ENCODE measurements at regions not wholly inside any gene's neighbourhood (a gene's known extent, or its start where the extent isn't known, plus 50 kb on each side); places are given as distances from the start of the nearest gene placed in this dataset.

DNA sequence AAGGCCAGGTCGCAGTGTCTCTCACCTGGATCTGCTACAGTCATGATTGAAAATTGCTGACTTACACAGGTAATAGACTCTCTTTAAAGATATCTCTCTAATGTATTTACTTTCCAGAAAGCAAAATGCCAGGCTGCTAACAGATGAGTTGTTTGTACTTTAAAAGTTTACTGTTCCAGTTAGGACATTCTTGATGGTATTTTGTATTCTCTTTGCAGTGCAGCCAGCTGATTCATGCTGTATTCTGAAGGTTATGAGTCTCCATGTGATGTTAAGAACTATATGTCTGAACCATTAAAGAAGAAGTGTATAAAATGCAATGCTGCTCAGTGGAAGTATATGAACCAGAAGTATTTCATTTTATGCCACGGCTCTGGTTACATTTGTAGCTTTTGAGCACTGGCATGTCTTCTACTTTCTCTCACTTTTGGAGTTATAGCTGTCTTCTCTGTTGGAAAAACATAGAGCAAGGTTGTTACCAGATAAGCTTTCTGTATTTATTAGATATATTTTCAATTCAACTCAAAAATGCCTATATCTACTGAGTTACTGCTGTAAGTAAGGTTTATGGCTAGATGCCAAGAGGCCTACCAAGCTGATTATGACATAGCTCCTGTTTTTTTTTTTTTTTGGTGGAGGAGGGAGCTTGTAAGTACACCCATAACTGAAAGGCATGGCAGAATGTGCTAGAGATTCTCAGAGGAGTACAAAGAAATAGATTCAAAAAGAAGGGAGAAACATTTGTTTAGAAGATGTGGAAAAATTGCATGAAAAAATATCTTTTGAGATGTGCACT is 130.5 kb upstream of the MAN1A1 start:
- TF ChIP-seq, protein P1, sequence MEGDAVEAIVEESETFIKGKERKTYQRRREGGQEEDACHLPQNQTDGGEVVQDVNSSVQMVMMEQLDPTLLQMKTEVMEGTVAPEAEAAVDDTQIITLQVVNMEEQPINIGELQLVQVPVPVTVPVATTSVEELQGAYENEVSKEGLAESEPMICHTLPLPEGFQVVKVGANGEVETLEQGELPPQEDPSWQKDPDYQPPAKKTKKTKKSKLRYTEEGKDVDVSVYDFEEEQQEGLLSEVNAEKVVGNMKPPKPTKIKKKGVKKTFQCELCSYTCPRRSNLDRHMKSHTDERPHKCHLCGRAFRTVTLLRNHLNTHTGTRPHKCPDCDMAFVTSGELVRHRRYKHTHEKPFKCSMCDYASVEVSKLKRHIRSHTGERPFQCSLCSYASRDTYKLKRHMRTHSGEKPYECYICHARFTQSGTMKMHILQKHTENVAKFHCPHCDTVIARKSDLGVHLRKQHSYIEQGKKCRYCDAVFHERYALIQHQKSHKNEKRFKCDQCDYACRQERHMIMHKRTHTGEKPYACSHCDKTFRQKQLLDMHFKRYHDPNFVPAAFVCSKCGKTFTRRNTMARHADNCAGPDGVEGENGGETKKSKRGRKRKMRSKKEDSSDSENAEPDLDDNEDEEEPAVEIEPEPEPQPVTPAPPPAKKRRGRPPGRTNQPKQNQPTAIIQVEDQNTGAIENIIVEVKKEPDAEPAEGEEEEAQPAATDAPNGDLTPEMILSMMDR (IDR thresholded peaks at IDR 0.05) = no peak
- no peak for TF ChIP-seq POLR2A (IDR thresholded peaks at IDR 0.05)
- no peak overlapping the region for H3K4me3 ChIP-seq (ENCODE audit: low read depth, poor library complexity, severe bottlenecking)
- WGBS, 2 donors = 92 to 96% methylated on average over 2 of the region's 2 CpGs

DNA sequence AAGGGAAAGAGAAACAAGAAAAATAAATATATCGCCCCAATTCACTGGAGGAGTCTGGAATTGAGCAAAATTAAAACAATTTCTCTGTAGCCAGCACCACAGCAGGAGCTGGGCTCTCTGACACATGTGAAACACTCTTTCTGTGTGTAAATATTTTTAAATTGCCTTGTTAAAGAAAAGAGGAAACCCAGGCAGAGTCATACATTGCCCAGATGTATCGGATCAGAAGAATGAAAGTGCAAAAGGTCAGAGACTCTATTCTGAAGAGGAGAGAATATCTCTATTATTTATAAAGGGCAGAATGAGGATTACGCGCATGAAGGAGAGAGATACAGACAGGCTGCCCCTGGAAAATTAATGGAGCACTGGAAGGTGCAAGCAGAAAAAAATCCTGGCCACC is 127.0 kb upstream of the MAN1A1 start:
- DNase-seq (ENCODE audit: low spot score in 2 of 2) = no peak
- 49 to 76% methylated on average over 4 of the region's 4 CpGs for WGBS, 2 donors
- intact Hi-C loops (cut with DNase I; ENCODE audit: low total_unique reads) = no loop called here
- TF ChIP-seq, protein P1 (IDR thresholded peaks at IDR 0.05) = no peak
- TF ChIP-seq POLR2A (IDR thresholded peaks at IDR 0.05) = no peak
- no peak overlapping the region for H3K4me3 ChIP-seq (ENCODE audit: low read depth, poor library complexity, severe bottlenecking)

More for the DNA sequence above, 130.5 kb upstream of the MAN1A1 start:
- DNase-seq (ENCODE audit: low spot score in 2 of 2) = no peak
- intact Hi-C loops (cut with DNase I; ENCODE audit: low total_unique reads) = no loop called here

DNA sequence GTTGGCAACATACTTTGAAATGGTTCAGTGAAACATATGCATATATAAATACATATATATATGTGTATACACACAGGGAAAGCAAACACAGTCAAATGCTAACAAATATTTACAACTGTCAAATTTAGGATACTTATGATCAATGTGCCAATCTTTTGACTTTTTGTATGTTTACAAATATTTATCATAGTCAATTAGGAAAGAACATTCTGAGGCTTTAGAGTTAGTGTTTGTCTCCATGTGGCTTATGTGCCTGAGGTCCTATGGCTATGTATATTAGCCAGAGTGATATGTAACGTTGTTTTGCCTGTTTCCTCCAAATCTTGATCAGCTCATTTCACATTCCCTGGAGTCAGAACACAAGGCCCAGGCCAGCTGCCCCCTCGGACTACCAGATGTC is 126.5 kb upstream of the MAN1A1 start:
- 36 to 49% methylated on average over 2 of the region's 2 CpGs for WGBS, 2 donors

DNA sequence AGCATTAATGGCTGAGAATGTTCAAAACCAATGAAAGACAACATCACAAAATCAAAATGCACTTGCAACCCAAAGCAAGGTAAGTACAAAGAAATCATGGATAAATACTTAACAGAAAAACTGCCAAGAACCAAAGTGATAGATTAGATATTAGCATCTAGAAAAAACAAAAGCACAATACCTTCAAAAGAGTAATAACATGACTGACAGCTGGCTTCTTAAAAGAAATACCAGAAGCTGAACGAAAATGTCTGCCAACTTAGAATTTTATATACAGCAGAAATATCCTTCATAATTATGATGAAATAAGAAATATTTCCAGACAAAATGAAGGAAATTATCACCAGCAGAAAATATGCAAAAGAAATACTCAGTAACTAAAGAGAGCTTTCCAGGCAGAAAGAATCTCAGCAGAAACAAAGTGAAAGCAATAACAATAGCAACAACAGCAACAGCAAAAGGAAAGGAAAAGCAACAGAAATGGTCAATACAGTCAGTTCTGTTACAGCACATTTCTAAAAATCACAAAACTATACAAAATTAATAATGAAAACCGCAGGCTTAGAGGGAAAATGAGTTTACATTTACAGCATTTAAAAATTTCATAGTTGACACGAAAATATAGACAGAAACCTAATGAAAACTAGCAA is 121.5 kb upstream of the MAN1A1 start:
- no peak for DNase-seq (ENCODE audit: low spot score in 2 of 2)
- TF ChIP-seq, protein P1 (IDR thresholded peaks at IDR 0.05) = no peak
- TF ChIP-seq POLR2A (IDR thresholded peaks at IDR 0.05) = no peak
- WGBS, 2 donors = 27 to 58% methylated on average over 3 of the region's 3 CpGs
- intact Hi-C loops (cut with DNase I; ENCODE audit: low total_unique reads) = no loop called here
- H3K4me3 ChIP-seq (ENCODE audit: low read depth, poor library complexity, severe bottlenecking) = no peak overlapping the region

More for the DNA sequence above, 126.5 kb upstream of the MAN1A1 start:
- H3K4me3 ChIP-seq (ENCODE audit: low read depth, poor library complexity, severe bottlenecking) = no peak overlapping the region
- TF ChIP-seq POLR2A (IDR thresholded peaks at IDR 0.05) = no peak
- TF ChIP-seq, protein P1 (IDR thresholded peaks at IDR 0.05) = no peak
- no peak for DNase-seq (ENCODE audit: low spot score in 2 of 2)
- intact Hi-C loops (cut with DNase I; ENCODE audit: low total_unique reads) = no loop called here

DNA sequence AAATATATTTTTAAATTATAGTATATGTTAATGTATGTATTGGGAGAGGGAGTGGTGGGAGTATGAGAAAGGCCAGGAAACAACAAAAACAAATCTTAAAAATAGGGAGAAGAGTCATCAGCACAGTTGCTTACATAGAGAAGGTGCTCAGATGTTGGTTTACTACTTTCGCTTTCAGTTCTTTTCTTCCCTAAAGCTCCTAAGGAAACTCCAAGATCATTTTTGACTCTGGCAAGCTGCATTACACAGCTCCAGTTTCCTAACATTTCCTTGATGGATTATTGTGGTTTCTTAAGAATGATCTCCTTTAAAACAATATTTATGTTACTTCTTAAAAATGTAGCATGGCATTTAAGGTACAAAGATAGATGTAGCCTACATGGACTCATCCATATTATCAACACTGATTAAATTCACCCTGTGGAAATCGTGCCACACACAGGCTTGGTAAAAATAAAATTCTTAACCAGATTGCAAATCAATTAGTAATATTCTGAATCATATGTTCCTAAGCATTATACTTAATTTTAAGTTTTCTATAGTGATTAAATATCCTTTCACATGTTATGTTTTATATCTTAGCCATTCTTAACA is 118.0 kb upstream of the MAN1A1 start:
- TF ChIP-seq POLR2A (IDR thresholded peaks at IDR 0.05) = no peak
- TF ChIP-seq, protein P1 (IDR thresholded peaks at IDR 0.05) = no peak
- 60 to 68% methylated on average over 2 of the region's 2 CpGs for WGBS, 2 donors
- intact Hi-C loops (cut with DNase I; ENCODE audit: low total_unique reads) = no loop called here
- H3K4me3 ChIP-seq (ENCODE audit: low read depth, poor library complexity, severe bottlenecking) = no peak overlapping the region
- DNase-seq (ENCODE audit: low spot score in 2 of 2) = no peak

All from lower leg skin (tissue), 4 donors.